Activated T-cell treated with anti-CD3 and anti-CD28 coated beads for 48 hours (primary cell): ENCODE measurements at regions not wholly inside any gene's neighbourhood (a gene's known extent, or its start where the extent isn't known, plus 50 kb on each side); places are given as distances from the start of the nearest gene placed in this dataset.
"Not testable (repeated sequence)": the region's sequence is repeated elsewhere in the genome, so short reads cannot be mapped to it uniquely, and the experiment has no call there.

Experiments used
- DNase-seq: peaks from one replicate; pipeline ENCODE4 v3.0.0-alpha.2; 2020; ENCODE audit warnings: low read depth

- DNase-seq: no peak
Observed at GRCh38 chr18:8499810-8500675, 109.2 kb upstream of the RAB12 start.

- no peak for DNase-seq
Observed at GRCh38 chr18:8501044-8501443, 108.2 kb upstream of the RAB12 start.

- no peak for DNase-seq
Observed at GRCh38 chr18:8503248-8503647, 106.0 kb upstream of the RAB12 start.

- DNase-seq: no peak
Observed at GRCh38 chr18:8504424-8504823, 104.8 kb upstream of the RAB12 start.

GRCh38 chr18:8504880-8505435 lies 104.3 kb upstream of the RAB12 start:
- DNase-seq: no peak

GRCh38 chr18:8506251-8507049 lies 102.8 kb upstream of the RAB12 start:
- DNase-seq: no peak

- no peak for DNase-seq
Observed at GRCh38 chr18:8507361-8507760, 101.9 kb upstream of the RAB12 start.

GRCh38 chr18:8507915-8508705 lies 101.1 kb upstream of the RAB12 start:
- no peak for DNase-seq

- no peak for DNase-seq
Observed at GRCh38 chr18:8513249-8513648, 96.0 kb upstream of the RAB12 start.

GRCh38 chr18:8514409-8514808 lies 94.8 kb upstream of the RAB12 start:
- DNase-seq: no peak

GRCh38 chr18:8515142-8515865 lies 93.9 kb upstream of the RAB12 start:
- DNase-seq: no peak

GRCh38 chr18:8516371-8517250 lies 92.6 kb upstream of the RAB12 start:
- DNase-seq: no peak

GRCh38 chr18:8517276-8517675 lies 92.0 kb upstream of the RAB12 start:
- DNase-seq: no peak

- DNase-seq: no peak
Observed at GRCh38 chr18:8519102-8519501, 90.1 kb upstream of the RAB12 start.

- DNase-seq: no peak
Observed at GRCh38 chr18:8520266-8520665, 89.0 kb upstream of the RAB12 start.

GRCh38 chr18:8522756-8523155 lies 86.5 kb upstream of the RAB12 start:
- no peak for DNase-seq

GRCh38 chr18:8525692-8526091 lies 83.5 kb upstream of the RAB12 start:
- DNase-seq: no peak

- DNase-seq: no peak
Observed at GRCh38 chr18:8526332-8526731, 82.9 kb upstream of the RAB12 start.

GRCh38 chr18:8529609-8530008 lies 79.6 kb upstream of the RAB12 start:
- no peak for DNase-seq

- DNase-seq: not testable (repeated sequence)
Observed at GRCh38 chr18:8531084-8531483, 78.2 kb upstream of the RAB12 start.
